ENCODE measurements at regions not wholly inside any gene's neighbourhood (a gene's known extent, or its start where the extent isn't known, plus 50 kb on each side); places are given as distances from the start of the nearest gene placed in this dataset.
"Not testable (repeated sequence)": the region's sequence is repeated elsewhere in the genome, so short reads cannot be mapped to it uniquely, and the experiment has no call there.

DNA sequence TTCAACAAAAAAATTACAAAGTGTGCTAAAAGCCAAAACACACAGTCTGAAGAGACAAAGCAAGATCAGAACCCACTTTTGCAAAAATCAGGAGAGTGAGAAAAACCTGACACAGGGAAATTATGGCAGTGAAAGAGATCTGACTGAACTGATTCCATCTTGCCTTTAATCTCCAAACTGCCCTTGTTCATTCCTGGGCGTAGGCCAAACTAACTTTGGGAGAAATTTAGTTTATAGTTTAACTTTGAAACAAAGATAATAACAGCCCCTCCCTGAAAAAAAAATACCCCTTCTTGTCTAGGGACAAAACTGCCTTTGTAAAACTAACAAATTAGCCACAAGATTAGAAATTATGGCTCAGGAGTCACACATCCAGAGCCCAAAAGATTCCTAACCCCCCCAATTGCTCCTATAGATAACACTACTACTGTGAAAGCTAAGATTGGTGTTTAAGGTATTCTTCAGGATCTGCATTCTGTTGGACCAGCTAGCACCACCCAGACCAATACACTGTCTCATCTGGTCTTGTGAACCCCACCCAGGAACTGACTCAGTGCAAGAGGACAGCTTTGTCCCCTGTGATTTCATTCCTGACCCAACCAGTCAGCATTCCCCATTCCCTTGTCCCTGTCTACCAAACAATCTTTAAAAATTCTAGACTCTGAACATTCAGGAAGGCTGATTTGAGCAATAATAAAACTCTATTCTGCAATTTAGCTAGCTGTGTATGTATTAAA lies 226.1 kb upstream of the SH3BP4 start:
- DNase-seq (ENCODE audit: low read depth), result no peak

DNA sequence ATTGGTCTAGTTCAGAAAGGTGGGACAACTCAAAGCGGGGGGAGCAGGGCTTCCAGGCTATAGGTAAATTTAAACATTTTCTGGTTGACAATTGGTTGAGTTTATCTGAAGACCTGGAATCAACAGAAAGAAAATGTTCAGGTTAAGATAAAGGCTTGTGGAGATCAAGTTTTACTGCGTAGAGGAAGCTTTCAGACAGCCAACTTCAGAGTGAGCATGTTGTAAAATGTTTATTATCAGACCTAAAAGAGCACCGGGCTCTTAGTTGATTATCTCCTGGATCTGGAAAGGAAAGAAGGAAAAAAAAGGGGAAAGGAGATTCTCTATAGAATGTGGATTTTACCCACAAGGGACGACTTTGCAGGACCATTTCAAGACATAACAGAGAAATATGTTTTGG lies 227.0 kb upstream of the SH3BP4 start:
- DNase-seq (ENCODE audit: low read depth), result no peak

DNA sequence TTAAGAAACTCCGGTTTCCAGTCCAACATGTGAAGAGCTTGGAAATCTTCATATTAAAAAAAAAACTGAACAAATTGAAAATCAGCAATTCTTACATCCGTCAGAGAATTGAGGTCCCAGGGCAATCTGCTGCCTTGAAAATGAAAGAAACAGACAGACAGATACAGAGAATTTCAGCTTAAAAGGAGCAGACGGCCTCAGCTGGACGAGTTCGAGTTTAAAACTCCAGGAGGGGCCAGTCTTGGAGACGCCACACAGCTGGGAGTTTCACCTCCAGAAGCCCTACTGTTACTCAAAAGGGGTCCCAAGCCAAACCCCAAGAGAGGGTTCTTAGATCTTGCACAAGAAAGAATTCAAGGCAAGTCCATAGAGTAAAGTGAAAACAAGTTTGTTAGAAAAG lies 226.5 kb upstream of the ARL4C start:
- DNase-seq (ENCODE audit: low read depth), result no peak

DNA sequence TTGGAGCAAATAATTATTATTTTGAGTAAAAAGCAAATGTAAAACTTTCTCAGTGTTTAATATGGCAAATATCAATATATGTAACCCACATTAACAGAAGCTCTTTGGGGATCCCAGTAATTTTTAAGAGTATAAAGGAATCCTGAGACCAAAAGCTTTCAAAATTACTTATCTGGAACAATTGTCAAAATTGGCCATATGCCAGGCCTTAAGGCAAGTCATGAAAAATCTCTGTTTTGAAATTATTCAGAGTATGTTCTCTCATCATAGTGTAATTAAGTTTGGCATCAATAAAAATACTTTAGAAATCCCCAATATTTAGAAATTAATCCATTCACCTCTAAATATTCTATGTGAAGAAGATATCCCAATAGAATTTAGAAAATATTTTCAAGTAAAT lies 225.3 kb upstream of the ARL4C start:
- no peak for DNase-seq (ENCODE audit: low read depth)

DNA sequence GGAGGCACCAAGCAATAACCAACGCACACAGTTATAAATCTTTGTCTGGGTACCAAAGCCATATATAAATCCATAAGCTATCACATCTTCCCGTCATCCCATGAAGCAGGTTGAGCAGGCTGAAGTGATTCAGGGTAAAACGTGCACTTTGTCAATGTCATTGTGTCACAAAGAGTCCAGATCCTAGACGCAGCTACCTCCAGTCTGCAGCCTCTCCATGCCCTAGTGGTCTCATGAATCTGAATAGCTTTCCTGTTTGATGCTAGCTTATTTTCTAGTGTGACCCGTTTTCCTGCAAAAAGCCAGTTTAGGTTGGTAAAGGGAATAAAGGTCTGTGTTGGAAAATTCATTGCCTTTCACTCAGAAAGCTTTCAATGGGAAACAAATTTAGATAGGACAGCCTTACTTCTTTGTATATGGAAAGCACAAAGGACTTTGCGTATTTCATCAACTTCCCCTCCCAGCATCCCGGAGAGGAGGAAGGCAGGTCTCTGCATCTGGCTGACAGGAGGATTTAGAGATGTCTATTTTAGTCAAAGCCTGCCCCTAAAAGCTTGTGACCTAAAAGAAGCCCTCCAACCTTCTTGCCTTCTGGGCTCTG lies 222.3 kb upstream of the ARL4C start:
- DNase-seq (ENCODE audit: low read depth), result no peak

DNA sequence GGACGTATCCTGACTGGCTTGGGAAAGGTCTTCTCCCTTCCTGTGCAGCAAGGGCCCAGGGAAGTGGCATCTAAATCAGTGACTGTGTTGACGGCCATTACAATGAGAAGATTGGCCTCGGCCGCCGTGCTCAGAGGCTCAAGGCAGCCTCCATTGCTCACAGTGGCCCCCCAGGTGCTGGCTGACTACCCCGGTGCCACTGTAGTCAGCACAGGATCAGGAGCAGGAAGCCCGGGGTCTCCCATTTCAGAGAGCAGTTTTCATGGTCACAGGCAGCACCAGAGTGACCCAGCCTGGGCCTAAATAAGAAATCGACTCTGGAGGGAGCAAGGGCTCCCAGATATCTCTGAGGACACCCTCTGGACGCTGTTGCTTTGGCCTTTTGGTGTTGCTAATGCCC lies 219.4 kb upstream of the ARL4C start:
- no peak for DNase-seq (ENCODE audit: low read depth)

DNA sequence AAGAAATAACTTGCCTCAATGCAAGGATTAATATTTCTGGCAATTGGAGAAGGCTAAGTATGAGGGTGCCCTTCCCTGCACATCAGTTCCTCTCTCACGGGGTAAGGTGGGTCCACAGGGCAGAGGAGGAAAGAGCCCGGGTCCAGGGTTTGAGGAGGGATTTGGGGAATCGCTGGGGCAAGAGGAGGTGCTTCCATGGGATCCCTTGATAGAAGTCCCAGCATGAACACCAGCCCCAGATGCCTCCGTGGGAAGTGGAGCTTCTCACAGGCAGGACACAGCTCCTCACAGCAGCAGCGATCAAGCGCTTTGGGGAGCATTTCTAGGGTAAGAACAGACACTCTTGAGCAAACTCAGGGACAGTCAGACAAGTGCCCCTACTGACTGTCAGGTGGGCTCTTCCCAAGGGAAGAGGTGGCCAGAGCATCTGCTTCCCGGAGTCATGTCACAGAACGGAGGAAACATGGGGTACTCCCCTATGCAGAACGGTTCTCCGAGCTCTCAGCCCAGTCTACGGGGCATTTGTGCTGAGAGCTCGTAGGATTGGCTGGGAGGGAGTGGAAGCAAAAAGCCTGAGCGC lies 218.9 kb upstream of the ARL4C start:
- DNase-seq (ENCODE audit: low read depth), result no peak

DNA sequence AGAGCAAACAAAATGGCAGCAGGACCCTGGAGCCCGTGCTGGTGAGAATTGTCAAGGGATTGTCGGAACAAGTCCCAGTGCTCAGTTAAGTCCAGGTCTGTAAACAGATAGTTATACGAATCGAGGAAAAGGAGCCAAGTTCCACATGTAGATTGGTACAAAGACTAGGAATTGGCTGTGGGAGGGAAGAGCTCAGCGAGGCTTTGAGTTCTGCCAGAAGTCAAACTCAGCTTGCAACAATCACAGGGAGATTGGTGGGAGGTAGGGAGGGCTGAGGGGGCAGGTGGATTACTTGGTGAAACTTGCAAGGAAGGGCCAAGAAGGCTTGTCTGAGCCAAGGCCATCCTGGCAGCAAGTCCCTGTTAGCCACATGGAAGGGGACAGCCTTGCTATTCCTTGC lies 217.8 kb upstream of the ARL4C start:
- no peak for DNase-seq (ENCODE audit: low read depth)

DNA sequence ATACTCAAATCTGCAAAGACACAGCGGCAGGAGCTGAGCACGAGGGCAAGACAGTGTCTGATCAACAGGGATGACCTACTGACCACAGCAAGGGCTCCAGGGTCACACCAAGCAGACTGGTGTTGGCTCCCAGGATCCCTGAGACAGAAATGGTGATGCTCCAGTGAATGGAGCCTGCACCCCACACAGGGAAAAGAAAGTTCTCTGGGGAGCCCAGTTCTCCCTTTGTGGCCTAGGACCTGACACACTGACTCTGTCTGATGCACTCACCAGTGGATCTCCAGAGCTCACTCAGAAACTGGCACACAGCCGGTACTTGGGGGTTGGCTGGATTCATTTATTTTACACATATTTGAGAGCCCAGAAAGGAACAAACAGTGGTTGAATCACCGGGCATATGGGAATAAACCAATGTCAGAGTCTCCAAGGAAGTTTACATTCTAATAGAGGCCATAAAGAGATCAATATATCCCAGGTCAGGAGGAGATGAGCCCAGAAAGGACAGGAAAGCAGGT lies 215.6 kb upstream of the ARL4C start:
- DNase-seq (ENCODE audit: low read depth), result no peak

DNA sequence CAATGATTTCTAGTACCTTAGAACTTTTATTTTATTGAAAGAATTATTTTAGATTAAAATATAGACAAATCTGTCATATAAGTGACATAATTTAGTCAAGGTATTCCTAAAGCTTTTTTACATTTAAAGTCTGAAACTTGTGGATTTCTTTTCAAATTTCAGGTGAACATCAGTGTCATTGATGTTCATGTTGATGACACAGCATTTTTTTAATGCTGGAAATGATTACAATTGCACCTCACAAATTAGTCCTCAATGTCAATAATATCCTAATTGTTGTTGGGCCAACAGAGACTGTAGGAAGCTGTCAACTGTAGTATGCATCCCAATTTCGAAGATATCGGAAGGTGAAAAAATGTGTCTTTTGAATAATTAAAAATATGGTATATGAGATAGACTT lies 214.4 kb upstream of the ARL4C start:
- no peak for DNase-seq (ENCODE audit: low read depth)

DNA sequence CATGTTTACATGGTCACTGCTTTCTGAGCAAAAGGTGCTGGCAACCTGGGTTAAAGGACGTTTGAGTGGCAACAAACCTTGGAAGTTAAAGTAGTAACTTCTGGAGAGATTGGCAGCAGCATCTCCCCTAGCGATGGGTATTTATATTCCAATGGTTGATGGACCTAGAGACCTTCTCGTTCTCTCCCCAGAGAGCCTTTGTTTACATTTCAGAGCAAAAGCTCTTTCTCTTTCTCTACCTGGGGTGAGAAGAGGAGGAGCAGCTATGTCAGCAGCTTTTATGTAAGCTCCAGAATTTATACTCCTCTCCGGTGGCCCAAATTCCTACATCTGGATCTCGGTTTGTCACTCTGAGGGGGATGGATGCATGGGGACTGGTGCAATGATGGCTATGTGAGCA lies 213.7 kb upstream of the ARL4C start:
- DNase-seq (ENCODE audit: low read depth), result no peak

DNA sequence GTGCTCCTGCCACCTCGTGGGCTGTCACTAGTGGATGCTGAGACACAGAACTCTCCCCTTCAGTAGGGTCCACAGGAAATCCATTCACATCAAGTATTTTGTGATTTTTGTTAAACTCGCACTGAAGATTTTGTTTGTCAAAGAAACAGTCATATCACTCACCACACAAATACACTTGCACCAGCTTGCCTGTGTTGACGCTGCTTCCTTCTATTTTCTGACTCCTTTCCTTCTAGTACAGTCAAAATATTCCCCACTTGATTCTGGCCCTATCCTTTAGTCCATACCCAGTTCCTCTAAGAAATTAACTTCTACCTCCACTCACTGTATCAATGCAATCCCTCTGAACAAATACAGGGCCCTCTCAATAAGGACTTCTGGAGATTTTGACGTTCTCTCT lies 213.2 kb upstream of the ARL4C start:
- DNase-seq (ENCODE audit: low read depth), result no peak

DNA sequence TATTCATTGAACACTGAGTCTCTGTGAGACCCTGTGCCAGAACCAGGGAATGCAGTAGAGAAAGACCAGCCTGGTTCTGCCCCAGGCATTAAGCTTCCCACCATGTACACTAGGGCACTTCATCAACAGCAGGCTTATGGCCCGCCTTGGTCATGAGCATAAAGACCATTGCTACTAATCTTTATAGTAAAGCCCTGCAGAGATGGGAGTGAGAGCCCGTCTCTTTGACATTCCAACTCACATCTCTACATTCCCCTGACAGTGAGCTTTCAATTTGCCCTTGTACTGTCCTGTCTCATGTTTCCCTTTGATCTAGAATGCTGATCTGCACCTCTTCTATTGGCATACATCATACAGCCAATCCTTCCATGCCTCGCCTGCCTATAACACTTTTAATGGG lies 211.8 kb upstream of the ARL4C start:
- no peak for DNase-seq (ENCODE audit: low read depth)

DNA sequence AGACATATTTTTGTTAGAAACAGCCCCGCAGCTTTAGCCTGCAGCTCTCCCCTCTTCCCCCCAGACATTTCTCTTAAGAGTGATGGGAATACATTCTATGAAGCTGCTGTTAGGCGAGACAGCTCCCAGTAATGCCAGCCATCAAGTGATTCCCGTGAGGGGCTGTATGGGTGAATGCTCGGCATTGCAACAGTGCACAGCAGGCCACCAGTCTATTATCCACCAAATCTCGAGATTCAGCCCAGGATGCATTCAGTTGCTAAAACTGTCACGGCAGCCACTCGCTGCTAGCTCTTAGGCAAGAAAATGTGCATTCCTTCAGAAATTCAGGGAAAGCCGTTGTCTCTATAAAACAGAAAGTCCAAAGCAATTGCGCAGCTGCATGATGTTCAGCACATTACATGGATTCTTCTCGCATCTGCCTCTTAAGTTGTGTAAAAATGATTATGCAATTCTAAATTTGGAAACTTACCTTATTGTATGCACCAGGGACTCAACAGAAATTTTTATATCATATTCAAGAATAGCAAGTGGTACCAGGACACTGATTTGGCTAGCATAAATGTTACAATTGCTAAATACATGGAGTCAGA lies 211.3 kb upstream of the ARL4C start:
- no peak for DNase-seq (ENCODE audit: low read depth)

DNA sequence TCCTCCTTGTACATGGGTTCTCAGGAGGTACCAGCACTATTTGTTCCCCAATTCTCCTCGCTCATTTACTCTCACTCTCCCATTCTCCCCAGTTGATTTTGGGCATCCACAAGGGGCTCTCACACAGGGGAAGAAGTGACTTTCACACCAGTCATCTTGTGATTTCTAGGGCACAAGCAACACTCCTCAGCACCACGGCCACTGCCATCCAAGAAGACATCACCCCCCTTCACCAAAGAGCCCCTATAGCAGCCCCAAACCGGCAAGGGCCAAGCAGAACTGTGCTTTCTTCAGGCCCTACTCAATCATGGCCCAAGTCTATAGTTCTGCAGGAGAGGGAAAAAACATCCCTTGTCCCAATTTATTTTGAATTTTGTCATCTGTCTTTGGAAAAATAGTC lies 209.2 kb upstream of the ARL4C start:
- no peak for DNase-seq (ENCODE audit: low read depth)

DNA sequence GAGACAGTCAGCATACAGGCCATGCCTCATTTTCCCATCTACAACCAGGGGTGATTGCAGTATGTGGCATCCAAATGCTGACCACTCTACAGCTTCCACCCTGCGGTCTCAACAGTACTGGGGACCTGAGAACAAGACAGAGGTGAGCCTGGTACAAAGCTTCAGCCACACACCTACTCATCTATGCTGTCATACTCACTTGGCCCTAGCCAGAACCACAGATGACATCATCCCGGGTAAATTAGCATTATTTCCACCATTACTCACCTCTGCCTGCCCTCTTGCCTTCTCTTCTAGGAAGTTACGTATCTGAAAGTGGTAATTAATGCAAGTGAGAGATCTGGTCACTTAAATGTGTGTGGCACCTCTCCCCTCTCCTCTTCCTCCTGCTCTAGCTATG lies 208.2 kb upstream of the ARL4C start:
- no peak for DNase-seq (ENCODE audit: low read depth)

DNA sequence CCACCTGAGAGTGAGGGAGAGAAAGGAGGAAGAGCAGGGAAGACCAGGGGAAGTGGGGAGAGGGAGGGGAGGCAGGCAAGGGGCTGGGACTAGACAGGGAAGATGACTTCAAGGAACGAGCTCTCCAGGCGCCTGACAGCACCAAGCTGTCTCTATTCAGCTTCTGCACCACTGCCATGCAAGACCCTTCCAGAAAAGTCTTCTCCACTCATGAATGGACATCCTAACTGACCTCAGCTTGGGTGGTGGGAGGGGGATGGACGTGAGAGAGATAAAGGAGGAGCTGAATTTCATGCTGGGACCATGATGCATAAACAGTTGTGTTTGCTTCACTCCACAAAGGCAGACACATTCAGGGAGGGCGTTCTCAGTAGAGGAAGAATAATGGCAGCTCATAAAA lies 206.4 kb upstream of the ARL4C start:
- DNase-seq (ENCODE audit: low read depth), result no peak

DNA sequence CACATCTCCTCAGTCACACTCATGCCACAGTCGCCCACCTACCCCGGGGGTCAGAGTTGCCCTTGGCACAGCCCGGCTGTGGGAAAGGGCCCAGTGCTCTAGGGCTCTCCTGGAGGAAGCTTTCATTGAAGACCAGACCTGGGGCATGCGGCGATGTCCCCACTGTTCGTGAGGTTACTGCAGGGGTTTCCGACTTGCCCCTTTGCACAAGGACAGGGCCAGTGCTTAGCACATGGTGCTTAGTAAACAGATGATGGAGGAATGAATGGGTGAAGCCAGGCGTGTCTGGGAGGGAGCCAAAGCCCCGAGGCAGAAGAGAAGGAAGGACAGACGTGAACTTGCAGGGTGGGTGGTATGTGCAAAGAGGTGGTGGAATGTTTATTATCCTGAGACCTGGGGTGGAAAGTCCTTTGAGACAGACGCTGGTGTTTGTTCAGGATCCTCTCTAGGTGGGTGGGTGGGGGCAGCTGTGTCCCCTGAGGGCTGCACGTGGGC lies 205.9 kb upstream of the ARL4C start:
- no peak for DNase-seq (ENCODE audit: low read depth)

DNA sequence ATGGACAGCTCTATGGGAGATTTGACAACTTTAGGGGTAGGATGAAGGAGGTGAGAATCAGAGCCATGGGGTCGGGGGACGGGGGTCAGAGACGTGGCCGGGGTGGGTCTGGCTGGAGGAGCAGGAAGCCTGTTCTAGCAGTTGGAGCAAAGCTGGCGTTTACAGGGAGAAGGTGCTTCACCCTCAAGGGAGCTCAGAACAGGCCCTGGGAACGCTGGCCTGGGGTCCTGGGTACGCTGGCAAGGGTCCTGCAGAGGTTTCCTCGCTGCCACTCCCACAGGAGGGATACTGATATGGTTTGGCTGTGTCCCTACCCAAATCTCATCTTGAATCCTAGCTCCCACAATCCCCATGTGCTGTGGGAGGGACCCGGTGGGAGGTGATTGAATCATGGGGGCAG lies 205.0 kb upstream of the ARL4C start:
- DNase-seq (ENCODE audit: low read depth), result no peak

DNA sequence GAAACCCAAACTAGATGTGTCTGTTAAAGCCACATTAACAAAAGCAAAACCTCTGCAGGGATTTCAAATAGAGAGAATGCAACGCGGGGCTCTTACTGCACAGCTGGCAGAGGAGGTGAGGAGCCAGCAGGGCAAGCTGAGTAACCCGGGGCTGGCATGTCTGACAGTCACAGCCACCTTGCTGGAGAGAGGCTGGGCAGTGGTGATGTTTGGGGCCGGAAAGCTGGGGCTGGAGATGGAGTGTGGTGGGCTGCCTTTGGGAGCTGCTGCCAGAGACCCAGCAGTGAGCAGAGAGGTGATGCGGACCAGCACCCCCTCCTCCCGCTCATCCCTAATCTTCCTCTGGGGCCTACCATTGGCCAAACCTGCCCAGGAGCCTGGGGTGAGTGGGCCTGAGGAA lies 204.5 kb upstream of the ARL4C start:
- no peak for DNase-seq (ENCODE audit: low read depth)

DNA sequence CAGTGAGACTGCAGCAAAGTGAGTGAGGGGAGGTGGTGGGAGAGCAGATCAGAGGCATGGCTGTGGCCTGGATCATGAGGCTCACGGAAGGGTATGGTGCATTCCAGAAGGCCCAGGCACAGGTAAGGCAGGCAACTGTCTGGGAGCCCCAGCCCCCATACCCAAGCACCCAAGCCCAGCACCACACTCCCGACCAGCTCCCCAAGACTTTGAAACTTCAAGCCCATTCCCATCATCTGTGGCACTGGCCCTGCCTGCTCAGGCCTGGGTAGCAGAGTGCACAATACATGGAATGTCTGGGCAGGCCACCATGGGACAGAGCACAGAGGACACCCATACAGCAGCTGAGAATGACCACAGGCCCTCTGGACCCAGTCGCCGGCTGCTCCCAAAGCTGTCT lies 202.6 kb upstream of the ARL4C start:
- DNase-seq (ENCODE audit: low read depth), result no peak

DNA sequence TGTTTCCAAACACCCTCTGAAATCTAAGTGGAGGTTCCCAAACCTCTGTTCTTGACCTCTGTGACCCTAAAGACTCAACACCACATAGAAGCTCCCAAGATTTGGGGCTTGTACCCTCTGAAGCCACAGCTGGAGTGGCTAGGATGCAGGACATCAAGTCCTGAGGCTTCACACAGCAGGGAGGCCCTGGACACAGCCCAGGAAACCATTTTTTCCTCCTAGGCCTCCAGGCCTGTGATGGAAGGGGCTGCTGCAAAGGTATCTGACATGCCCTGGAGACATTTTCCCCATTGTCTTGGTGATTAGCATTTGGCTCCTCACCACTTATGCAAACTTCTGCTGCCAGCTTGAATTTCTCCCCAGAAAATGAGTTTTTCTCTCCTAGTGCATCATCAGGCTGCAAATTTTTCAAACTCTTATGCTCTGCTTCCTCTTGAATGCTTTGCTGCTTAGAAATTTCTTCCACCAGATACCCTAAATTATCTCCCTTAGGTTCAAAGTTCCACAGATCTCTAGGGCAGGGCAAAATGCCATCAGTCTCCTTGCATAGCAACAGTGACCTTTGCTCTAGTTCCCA lies 200.5 kb upstream of the ARL4C start:
- not testable (repeated sequence) for DNase-seq (ENCODE audit: low read depth)

DNA sequence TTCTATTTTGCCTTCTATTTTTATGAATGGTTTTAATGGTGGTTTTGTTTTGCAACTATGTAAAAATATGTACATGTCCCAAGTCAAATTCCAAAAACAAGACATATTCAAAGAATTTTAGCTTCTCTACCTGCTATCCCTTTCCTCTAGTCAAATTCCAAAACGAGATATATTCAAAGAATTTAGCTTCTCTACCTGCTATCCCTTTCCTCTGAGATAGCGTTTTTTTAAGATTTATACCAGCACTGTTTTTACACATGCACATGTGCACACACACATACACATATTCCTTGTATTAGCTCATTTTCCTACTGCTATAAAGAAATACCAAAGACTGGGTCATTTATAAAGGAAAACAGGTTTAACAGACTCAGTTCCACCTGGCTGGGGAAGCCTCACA lies 199.1 kb upstream of the ARL4C start:
- DNase-seq (ENCODE audit: low read depth), result no peak

All from stimulated activated CD8-positive, alpha-beta memory T cell treated with anti-CD3 and anti-CD28 coated beads, Interleukin-12 subunit alpha, Interleukin-12 subunit beta, amount 100 ng/mL, for 4 hours (primary cell).